ENCODE measurements at regions not wholly inside any gene's neighbourhood (a gene's known extent, or its start where the extent isn't known, plus 50 kb on each side); places are given as distances from the start of the nearest gene placed in this dataset.

DNA sequence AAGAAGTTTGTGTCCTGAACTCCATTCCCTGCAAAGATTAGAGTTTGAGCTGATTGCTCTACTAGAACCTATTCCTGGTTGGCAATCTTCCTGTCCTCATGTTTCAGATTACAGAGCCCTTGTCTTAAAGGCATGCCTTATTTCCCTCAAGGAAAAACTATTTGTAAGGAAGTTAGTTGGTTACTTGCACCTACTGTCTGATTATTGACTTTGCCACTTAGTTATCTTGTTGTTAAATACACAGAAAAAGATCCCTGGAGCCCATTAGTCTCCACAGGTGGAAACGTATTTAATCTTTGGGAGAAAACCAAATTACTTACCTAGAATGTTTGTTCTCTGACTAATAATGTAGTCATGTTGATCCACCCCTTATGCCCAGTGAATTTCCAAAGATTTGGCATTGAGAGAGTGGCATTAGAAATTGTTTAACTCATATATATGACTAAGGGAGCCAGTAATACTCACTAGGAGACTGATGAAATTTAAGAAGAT, 132.3 kb upstream of the ELL2 start:
- Histone ChIP-seq H3K4me1 (ENCODE audit: control insufficient read depth, insufficient read depth, low read length) (no peaks in the 10 kb centered on the region), H3K4me3 (ENCODE audit: low read length) (no peak overlapping the region), H3K27me3 (ENCODE audit: control insufficient read depth, insufficient read depth, low read length) (no peaks in the 10 kb centered on the region), H3K36me3 (ENCODE audit: control insufficient read depth, insufficient read depth, low read length) (no peaks in the 10 kb centered on the region), H3K9me3 (ENCODE audit: control insufficient read depth, insufficient read depth, low read length) (no peaks in the 10 kb centered on the region), H3K27ac (ENCODE audit: low read length) (no peak overlapping the region)
- H3K27me3 Mint-ChIP-seq (ENCODE audit: low read depth in 2 of 2), result no peaks in the 10 kb centered on the region
- H3K4me1 Mint-ChIP-seq, result no peaks in the 10 kb centered on the region
- DNase-seq (no peak), ATAC-seq (no peak)
- intact Hi-C loops (cut with micrococcal nuclease), result no loop called here
- WGBS (ENCODE audit: insufficient coverage), result no CpG with 5 or more reads among the region's 1 CpG
- no peaks in the 10 kb centered on the region for H3K36me3 Mint-ChIP-seq
- H3K4me3 Mint-ChIP-seq, result no peak overlapping the region
- TF ChIP-seq, protein P1, sequence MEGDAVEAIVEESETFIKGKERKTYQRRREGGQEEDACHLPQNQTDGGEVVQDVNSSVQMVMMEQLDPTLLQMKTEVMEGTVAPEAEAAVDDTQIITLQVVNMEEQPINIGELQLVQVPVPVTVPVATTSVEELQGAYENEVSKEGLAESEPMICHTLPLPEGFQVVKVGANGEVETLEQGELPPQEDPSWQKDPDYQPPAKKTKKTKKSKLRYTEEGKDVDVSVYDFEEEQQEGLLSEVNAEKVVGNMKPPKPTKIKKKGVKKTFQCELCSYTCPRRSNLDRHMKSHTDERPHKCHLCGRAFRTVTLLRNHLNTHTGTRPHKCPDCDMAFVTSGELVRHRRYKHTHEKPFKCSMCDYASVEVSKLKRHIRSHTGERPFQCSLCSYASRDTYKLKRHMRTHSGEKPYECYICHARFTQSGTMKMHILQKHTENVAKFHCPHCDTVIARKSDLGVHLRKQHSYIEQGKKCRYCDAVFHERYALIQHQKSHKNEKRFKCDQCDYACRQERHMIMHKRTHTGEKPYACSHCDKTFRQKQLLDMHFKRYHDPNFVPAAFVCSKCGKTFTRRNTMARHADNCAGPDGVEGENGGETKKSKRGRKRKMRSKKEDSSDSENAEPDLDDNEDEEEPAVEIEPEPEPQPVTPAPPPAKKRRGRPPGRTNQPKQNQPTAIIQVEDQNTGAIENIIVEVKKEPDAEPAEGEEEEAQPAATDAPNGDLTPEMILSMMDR (IDR thresholded peaks at IDR 0.05), result no peak
- no peak overlapping the region for H3K27ac Mint-ChIP-seq
- H3K9me3 Mint-ChIP-seq, result no peaks in the 10 kb centered on the region

DNA sequence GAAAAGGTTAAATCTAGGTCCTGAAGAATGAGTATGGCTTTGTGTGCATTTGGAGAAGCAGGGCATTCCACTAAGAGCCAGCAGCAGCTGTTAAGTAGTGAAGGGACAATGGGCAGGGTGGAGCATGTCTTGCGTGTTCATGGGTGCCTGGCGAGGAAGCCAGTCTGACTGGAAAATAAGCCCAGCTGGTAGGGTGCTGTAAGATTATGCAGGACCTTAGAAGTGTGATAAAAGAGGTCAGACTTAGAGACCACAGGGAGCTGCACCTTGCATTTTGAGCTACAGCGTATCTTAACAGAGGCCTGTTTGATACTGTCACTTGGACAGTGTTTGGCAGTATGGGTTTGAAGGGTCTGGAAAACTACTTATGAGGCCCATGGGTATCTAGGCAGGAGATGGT, 131.7 kb upstream of the ELL2 start:
- Mint-ChIP-seq H3K4me3 (no peak overlapping the region), H3K27me3 (ENCODE audit: low read depth in 2 of 2) (no peaks in the 10 kb centered on the region)
- ATAC-seq, result no peak

DNA sequence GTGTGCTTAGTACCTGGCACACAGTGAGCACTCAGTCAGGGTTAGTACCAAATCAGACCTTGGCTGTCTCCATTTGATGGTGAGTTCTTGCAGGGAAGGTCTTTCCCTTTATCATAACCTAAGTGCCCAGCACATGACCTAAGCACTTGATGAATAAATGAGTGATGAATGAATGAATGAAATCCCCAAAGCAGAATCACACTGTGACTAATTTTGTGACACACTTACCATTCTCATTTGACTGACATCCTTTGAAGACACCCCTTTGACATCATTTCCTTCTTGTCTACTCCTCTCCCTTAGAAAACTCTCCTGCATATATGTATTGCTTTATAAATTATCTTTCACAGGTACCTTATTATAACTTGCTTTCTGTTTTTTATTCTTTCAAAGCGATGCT, 130.2 kb upstream of the ELL2 start:
- ATAC-seq (no peak), DNase-seq (no peak)
- no peaks in the 10 kb centered on the region for H3K4me1 ChIP-seq (ENCODE audit: control insufficient read depth, insufficient read depth, low read length)
- no peaks in the 10 kb centered on the region for H3K36me3 ChIP-seq (ENCODE audit: control insufficient read depth, insufficient read depth, low read length)
- H3K9me3 Mint-ChIP-seq, result no peaks in the 10 kb centered on the region
- H3K27ac ChIP-seq (ENCODE audit: low read length), result no peak overlapping the region
- peaks cover 0 to 8% of the 10 kb centered on the region in 2 donors for H3K27me3 Mint-ChIP-seq (ENCODE audit: low read depth in 2 of 2)
- no CpG with 5 or more reads among the region's 1 CpG for WGBS (ENCODE audit: insufficient coverage)
- no peak overlapping the region for H3K4me3 ChIP-seq (ENCODE audit: low read length)
- H3K27ac Mint-ChIP-seq, result no peak overlapping the region
- no peaks in the 10 kb centered on the region for H3K4me1 Mint-ChIP-seq
- TF ChIP-seq, protein P1 (IDR thresholded peaks at IDR 0.05), result no peak
- no peaks in the 10 kb centered on the region for H3K27me3 ChIP-seq (ENCODE audit: control insufficient read depth, insufficient read depth, low read length)
- H3K9me3 ChIP-seq (ENCODE audit: control insufficient read depth, insufficient read depth, low read length), result no peaks in the 10 kb centered on the region
- intact Hi-C loops (cut with micrococcal nuclease), result no loop called here
- no peak overlapping the region for H3K4me3 Mint-ChIP-seq
- H3K36me3 Mint-ChIP-seq, result no peaks in the 10 kb centered on the region

More for the DNA sequence above, 131.7 kb upstream of the ELL2 start:
- TF ChIP-seq, protein P1 (IDR thresholded peaks at IDR 0.05), result no peak
- H3K27me3 ChIP-seq (ENCODE audit: control insufficient read depth, insufficient read depth, low read length), result no peaks in the 10 kb centered on the region
- Mint-ChIP-seq H3K4me1 (no peaks in the 10 kb centered on the region), H3K27ac (no peak overlapping the region), H3K9me3 (no peaks in the 10 kb centered on the region), H3K36me3 (no peaks in the 10 kb centered on the region)
- no peaks in the 10 kb centered on the region for H3K9me3 ChIP-seq (ENCODE audit: control insufficient read depth, insufficient read depth, low read length)
- no peak for DNase-seq
- H3K4me3 ChIP-seq (ENCODE audit: low read length), result no peak overlapping the region
- H3K36me3 ChIP-seq (ENCODE audit: control insufficient read depth, insufficient read depth, low read length), result no peaks in the 10 kb centered on the region
- 94% methylated on average over 3 of the region's 3 CpGs for WGBS (ENCODE audit: insufficient coverage)
- H3K27ac ChIP-seq (ENCODE audit: low read length), result no peak overlapping the region
- intact Hi-C loops (cut with micrococcal nuclease), result no loop called here
- H3K4me1 ChIP-seq (ENCODE audit: control insufficient read depth, insufficient read depth, low read length), result no peaks in the 10 kb centered on the region

DNA sequence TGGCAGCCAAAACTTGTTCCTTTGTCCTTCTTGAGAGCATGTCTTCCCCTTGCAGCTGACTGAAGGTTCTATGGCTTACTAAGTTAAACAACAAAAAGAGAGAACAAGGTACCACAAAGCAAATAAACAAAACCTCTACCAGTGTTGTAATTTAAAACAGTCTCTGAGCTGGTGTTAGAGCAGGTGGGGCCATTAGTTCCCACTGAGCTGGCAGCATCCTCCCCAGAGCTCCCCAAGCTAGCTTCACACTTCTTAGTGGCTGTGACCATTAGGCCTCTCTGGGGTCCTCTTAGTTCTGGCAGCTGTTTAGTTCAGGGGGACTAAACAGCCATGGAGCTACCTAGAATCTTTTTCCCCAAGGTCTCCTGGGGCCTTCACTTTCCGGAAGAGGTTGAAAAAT, 128.6 kb upstream of the ELL2 start:
- Histone ChIP-seq H3K27ac (ENCODE audit: low read length) (no peak overlapping the region), H3K36me3 (ENCODE audit: control insufficient read depth, insufficient read depth, low read length) (no peaks in the 10 kb centered on the region), H3K4me1 (ENCODE audit: control insufficient read depth, insufficient read depth, low read length) (no peaks in the 10 kb centered on the region), H3K4me3 (ENCODE audit: low read length) (no peak overlapping the region), H3K9me3 (ENCODE audit: control insufficient read depth, insufficient read depth, low read length) (no peaks in the 10 kb centered on the region), H3K27me3 (ENCODE audit: control insufficient read depth, insufficient read depth, low read length) (no peaks in the 10 kb centered on the region)
- Mint-ChIP-seq H3K4me3 (no peak overlapping the region), H3K9me3 (no peaks in the 10 kb centered on the region), H3K27ac (no peak overlapping the region), H3K27me3 (ENCODE audit: low read depth in 2 of 2) (peaks cover 0 to 10% of the 10 kb centered on the region in 2 donors), H3K4me1 (no peaks in the 10 kb centered on the region), H3K36me3 (no peaks in the 10 kb centered on the region)
- ATAC-seq (no peak), DNase-seq (no peak)
- TF ChIP-seq, protein P1 (IDR thresholded peaks at IDR 0.05), result no peak
- intact Hi-C loops (cut with micrococcal nuclease), result no loop called here
- WGBS (ENCODE audit: insufficient coverage), result no CpG with 5 or more reads among the region's 1 CpG

Measured in natural killer cell (primary cell).